H1 (cell line): ENCODE measurements at regions not wholly inside any gene's neighbourhood (a gene's known extent, or its start where the extent isn't known, plus 50 kb on each side); places are given as distances from the start of the nearest gene placed in this dataset.
A peak's percentile ranks its signal among the peaks of the same experiment; 100 is the strongest.

Experiments
- CTCF ChIA-PET: fragments of 300-600 bp; sonication (Branson Sonifier 250); formaldehyde crosslinking; loops from one replicate; lab custom pipeline; 2021; ENCODE audit not compliant: partially characterized antibody; lab: Charles Lee
- POLR2A ChIA-PET: fragments of 300-600 bp; sonication (Branson Sonifier 250); formaldehyde crosslinking; loops from one replicate; lab custom pipeline; 2021; ENCODE audit warnings: inconsistent platforms; ENCODE audit not compliant: partially characterized antibody; lab: Charles Lee
- DNase-seq, 2 experiments: peaks; one replicate each; pipeline versions ENCODE4 v3.0.0 to v3.0.0-alpha.2; 2010 to 2022; ENCODE audit warnings: low spot score in 2 of 2, low read depth in 1 of 2, mixed read lengths in 1 of 2
- FAIRE-seq: peaks from 2 replicates; lab custom pipeline; 2011; peaks lifted over from hg19 to GRCh38; lab: Jason Lieb, UNC
- H2AFZ ChIP-seq: 2 replicates; pipeline ENCODE4 v1.8.1; 2012; ENCODE audit warnings: low read length, inconsistent platforms
- H2AK5ac ChIP-seq: 2 replicates; pipeline ENCODE4 v1.6.1; 2013; ENCODE audit warnings: low read depth, low read length
- H2BK120ac ChIP-seq: replicated peaks from 2 replicates; pipeline ENCODE3; 2013; ENCODE audit warnings: low read depth, low read length, inconsistent platforms
- H2BK12ac ChIP-seq: 2 replicates; pipeline ENCODE4 v1.6.1; 2013; ENCODE audit warnings: low read depth, low read length
- H2BK15ac ChIP-seq: 2 replicates; pipeline ENCODE4 v1.6.1; 2013; ENCODE audit warnings: low read length
- H2BK20ac ChIP-seq: 2 replicates; pipeline ENCODE4 v1.6.1; 2013; ENCODE audit warnings: low read length
- H2BK5ac ChIP-seq: 2 replicates; pipeline ENCODE4 v1.6.1; 2013; ENCODE audit warnings: low read depth, low read length
- H3K14ac ChIP-seq: 2 replicates; pipeline ENCODE4 v1.6.1; 2013; ENCODE audit warnings: inconsistent platforms; ENCODE audit not compliant: insufficient read length
- H3K18ac ChIP-seq: 2 replicates; pipeline ENCODE4 v1.6.1; 2013; ENCODE audit warnings: low read length; ENCODE audit errors: extremely low read depth
- H3K23ac ChIP-seq: 2 replicates; pipeline ENCODE4 v1.6.1; 2013; ENCODE audit warnings: inconsistent platforms; ENCODE audit not compliant: insufficient read length
- H3K23me2 ChIP-seq: 2 replicates; pipeline ENCODE4 v1.6.1; 2013; ENCODE audit warnings: low read depth, low read length
- H3K27ac ChIP-seq: 2 replicates; pipeline ENCODE4 v1.6.1; 2011; ENCODE audit warnings: low read depth, low read length, inconsistent platforms
- H3K27me3 ChIP-seq, 4 experiments: replicated peaks in 1 of 4; 1 replicate in 1 of 4; 2 replicates in 3 of 4; pipeline versions ENCODE4 v1.6.1 to v1.8.1; 2011 to 2013; ENCODE audit warnings: low read length in 3 of 4, mild to moderate bottlenecking in 3 of 4, inconsistent platforms in 2 of 4, mixed read lengths in 2 of 4, moderate library complexity in 1 of 4; ENCODE audit not compliant: control insufficient read depth in 3 of 4, insufficient read depth in 3 of 4; ENCODE audit errors: extremely low read depth in 1 of 4
- H3K36me3 ChIP-seq, 4 experiments: 2 replicates each; pipeline versions ENCODE4 v1.6.1 to v1.8.1; 2011 to 2013; ENCODE audit warnings: mild to moderate bottlenecking in 4 of 4, low read length in 3 of 4, moderate library complexity in 2 of 4, control low read depth in 1 of 4, inconsistent platforms in 1 of 4; ENCODE audit not compliant: insufficient read depth in 4 of 4, control insufficient read depth in 2 of 4
- H3K4ac ChIP-seq: replicated peaks from 2 replicates; pipeline ENCODE3; 2013; ENCODE audit warnings: low read length, low read depth, mixed read lengths, inconsistent platforms; ENCODE audit not compliant: insufficient read length
- H3K4me1 ChIP-seq, 4 experiments: replicated peaks in 1 of 4; 1 replicate in 1 of 4; 2 replicates in 3 of 4; pipeline versions ENCODE4 v1.6.1 to v1.8.1; 2011 to 2013; ENCODE audit warnings: low read length in 3 of 4, inconsistent platforms in 2 of 4, mixed read lengths in 1 of 4; ENCODE audit not compliant: insufficient read depth in 4 of 4, control insufficient read depth in 3 of 4
- H3K4me2 ChIP-seq, 2 experiments: 2 replicates each; pipeline versions ENCODE4 v1.6.1 to v1.8.1; 2011 to 2013; ENCODE audit warnings: low read depth in 2 of 2, low read length in 2 of 2, control low read depth in 1 of 2, inconsistent platforms in 1 of 2, mild to moderate bottlenecking in 1 of 2; ENCODE audit not compliant: insufficient read depth in 1 of 2
- H3K4me3 ChIP-seq, 4 experiments: fragments of 200-600, 300-600 bp in 1 of 4; sonication (generic), shearing (Covaris generic), sonication (Bioruptor Twin) in 1 of 4; 2 replicates each; pipeline versions ENCODE4 v1.5.1 to v1.8.1; 2011 to 2016; ENCODE audit warnings: low read length in 4 of 4, low read depth in 3 of 4, control low read depth in 2 of 4, inconsistent platforms in 2 of 4, mild to moderate bottlenecking in 2 of 4, mixed read lengths in 1 of 4, moderate library complexity in 1 of 4; ENCODE audit not compliant: insufficient read depth in 2 of 4; ENCODE audit errors: extremely low read depth in 1 of 4
- H3K56ac ChIP-seq: replicated peaks from 2 replicates; pipeline ENCODE3; 2013; ENCODE audit warnings: low read depth, mild to moderate bottlenecking, mixed read lengths, low read length, inconsistent platforms; ENCODE audit not compliant: insufficient read length
- H3K79me1 ChIP-seq: 2 replicates; pipeline ENCODE4 v1.6.1; 2013; ENCODE audit warnings: low read depth, low read length, control low read depth
- H3K79me2 ChIP-seq, 2 experiments: 2 replicates each; pipeline versions ENCODE4 v1.6.1 to v1.8.1; 2012 to 2013; ENCODE audit warnings: low read length in 2 of 2, mild to moderate bottlenecking in 2 of 2, inconsistent platforms in 1 of 2; ENCODE audit not compliant: insufficient read depth in 2 of 2, control insufficient read depth in 1 of 2
- H3K9ac ChIP-seq, 4 experiments: replicated peaks in 1 of 4; 1 replicate in 1 of 4; 2 replicates in 3 of 4; pipeline versions ENCODE4 v1.6.1 to v1.8.1; 2011 to 2013; ENCODE audit warnings: low read depth in 3 of 4, low read length in 3 of 4, control low read depth in 2 of 4, mild to moderate bottlenecking in 2 of 4, moderate library complexity in 2 of 4, inconsistent platforms in 1 of 4; ENCODE audit errors: extremely low read depth in 1 of 4
- H3K9me3 ChIP-seq, 2 experiments: 2 replicates each; pipeline versions ENCODE4 v1.6.1 to v1.8.1; 2012 to 2013; ENCODE audit warnings: mild to moderate bottlenecking in 2 of 2, moderate library complexity in 2 of 2, control low read depth in 1 of 2, inconsistent platforms in 1 of 2, low read depth in 1 of 2, low read length in 1 of 2, mixed read lengths in 1 of 2; ENCODE audit not compliant: insufficient read depth in 2 of 2
- H4K20me1 ChIP-seq, 2 experiments: replicated peaks in 1 of 2; 2 replicates each; pipeline versions ENCODE3 to v1.8.1; 2011 to 2013; ENCODE audit warnings: inconsistent platforms in 2 of 2, low read length in 2 of 2, mild to moderate bottlenecking in 1 of 2; ENCODE audit not compliant: insufficient read depth in 2 of 2, control insufficient read depth in 1 of 2
- H4K5ac ChIP-seq: 2 replicates; pipeline ENCODE4 v1.6.1; 2013; ENCODE audit warnings: low read length, low read depth, mixed read lengths, inconsistent platforms; ENCODE audit not compliant: insufficient read length
- H4K8ac ChIP-seq: 2 replicates; pipeline ENCODE4 v1.8.0; 2013; ENCODE audit warnings: mild to moderate bottlenecking, moderate library complexity, low read length, inconsistent platforms; ENCODE audit not compliant: insufficient read depth; ENCODE audit errors: extremely low read depth
- H4K91ac ChIP-seq: replicated peaks from 2 replicates; pipeline ENCODE3; 2013; ENCODE audit warnings: low read length, mixed read lengths, inconsistent platforms; ENCODE audit not compliant: insufficient read length
- ATF3 ChIP-seq: IDR thresholded peaks from 2 replicates; pipeline ENCODE4 v1.6.1; 2011; ENCODE audit warnings: low read depth, mild to moderate bottlenecking, low read length; ENCODE audit not compliant: insufficient read depth
- CHD2 ChIP-seq: IDR thresholded peaks from 2 replicates; pipeline ENCODE4 v1.6.1; 2012; ENCODE audit warnings: low read length, improper control_type of control experiment
- CREB1 ChIP-seq: IDR thresholded peaks from 2 replicates; pipeline ENCODE4 v1.6.1; 2012; ENCODE audit warnings: inconsistent platforms
- FOSL1 ChIP-seq: IDR thresholded peaks from 2 replicates; pipeline ENCODE4 v1.6.1; 2011; ENCODE audit warnings: mild to moderate bottlenecking, low read depth, low read length, moderate library complexity; ENCODE audit not compliant: insufficient read depth
- KDM1A ChIP-seq: fragments of 200-600, 300-600 bp; sonication (generic); IDR thresholded peaks from 2 replicates; pipeline ENCODE4 v1.7.1; 2016; ENCODE audit warnings: mild to moderate bottlenecking, low read length, borderline replicate concordance
- POLR2AphosphoS5 ChIP-seq: IDR thresholded peaks from 2 replicates; pipeline ENCODE4 v1.6.1; 2011; ENCODE audit warnings: low read depth, low read length
- SUZ12 ChIP-seq: fragments of 200-600 bp; sonication (generic); IDR thresholded peaks from 2 replicates; pipeline ENCODE4 v1.6.1; 2012; ENCODE audit warnings: mild to moderate bottlenecking, inconsistent platforms, low read length, moderate library complexity, mixed read lengths
- TBP ChIP-seq: IDR thresholded peaks from 2 replicates; pipeline ENCODE4 v1.6.1; 2011; ENCODE audit warnings: low read depth, low read length, improper control_type of control experiment
- WGBS, 2 experiments: shearing (Covaris generic) in 1 of 2; methylation state at CpG; one replicate each; pipeline versions ENCODE4 v1.1.6 to v1.1.7; 2013 to 2015; ENCODE audit warnings: low lambda C conversion rate in 2 of 2, mixed read lengths in 2 of 2, inconsistent platforms in 1 of 2, low coverage in 1 of 2, missing lambda C conversion rate in 1 of 2; ENCODE audit not compliant: insufficient replicate concordance in 2 of 2, insufficient coverage in 1 of 2, insufficient read length in 1 of 2; ENCODE audit errors: extremely low coverage in 1 of 2, missing lambda C conversion rate in 1 of 2; 5-methylcytosine and 5-hydroxymethylcytosine counted together
- TF ChIP-seq, protein P1 (sequence below), 3 experiments: IDR thresholded peaks; 1 replicate in 2 of 3; 2 replicates in 1 of 3; pipeline versions ENCODE4 v1.5.1 to v1.6.1; 2011; ENCODE audit warnings: low read length in 3 of 3, mild to moderate bottlenecking in 3 of 3, inconsistent platforms in 2 of 3, low read depth in 1 of 3, moderate library complexity in 1 of 3; ENCODE audit not compliant: insufficient read depth in 1 of 3; ENCODE audit errors: control extremely low read depth in 1 of 3

DNA sequence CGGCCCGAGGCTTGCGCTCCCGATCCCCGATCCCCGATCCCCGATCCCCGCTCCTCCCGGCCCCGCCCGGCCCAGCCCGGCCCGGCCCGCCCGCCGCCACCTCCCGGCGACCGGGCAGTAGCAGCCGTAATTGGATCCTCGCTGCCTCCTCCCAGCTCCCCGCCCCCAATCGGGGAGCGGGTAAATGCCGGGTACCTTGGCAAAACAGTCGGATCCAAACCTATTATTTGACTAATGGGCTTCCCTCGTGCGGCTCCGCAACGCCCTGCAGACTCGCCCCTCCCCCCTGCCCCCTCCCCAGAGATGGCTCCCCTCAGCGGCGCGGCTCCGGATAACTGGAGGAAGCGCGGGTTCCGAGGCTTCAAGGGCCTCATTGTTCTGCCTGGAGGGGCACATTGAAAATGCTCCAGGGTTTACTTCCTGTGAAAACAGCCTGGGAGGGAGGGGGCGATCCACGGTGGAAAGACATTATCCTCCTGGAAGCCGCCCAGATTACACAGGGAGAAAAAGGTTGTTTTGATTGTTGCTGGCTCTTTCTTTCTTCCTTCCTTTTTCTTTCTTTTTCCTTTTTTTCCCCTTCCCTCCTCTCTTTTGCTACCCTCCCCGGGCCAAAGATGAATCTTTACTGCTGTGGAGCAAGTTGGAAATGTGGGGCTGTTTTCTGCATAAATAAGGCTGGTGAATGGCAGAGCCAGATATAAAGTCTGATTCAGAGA, 94.7 kb upstream of the ZMIZ1 start:
- H3K27me3 ChIP-seq: peaks cover 0 to 6% (median 0%) of the 10 kb centered on the region in 4 experiments; a peak in 3 of 7 replicates
- TF ChIP-seq, protein P1, sequence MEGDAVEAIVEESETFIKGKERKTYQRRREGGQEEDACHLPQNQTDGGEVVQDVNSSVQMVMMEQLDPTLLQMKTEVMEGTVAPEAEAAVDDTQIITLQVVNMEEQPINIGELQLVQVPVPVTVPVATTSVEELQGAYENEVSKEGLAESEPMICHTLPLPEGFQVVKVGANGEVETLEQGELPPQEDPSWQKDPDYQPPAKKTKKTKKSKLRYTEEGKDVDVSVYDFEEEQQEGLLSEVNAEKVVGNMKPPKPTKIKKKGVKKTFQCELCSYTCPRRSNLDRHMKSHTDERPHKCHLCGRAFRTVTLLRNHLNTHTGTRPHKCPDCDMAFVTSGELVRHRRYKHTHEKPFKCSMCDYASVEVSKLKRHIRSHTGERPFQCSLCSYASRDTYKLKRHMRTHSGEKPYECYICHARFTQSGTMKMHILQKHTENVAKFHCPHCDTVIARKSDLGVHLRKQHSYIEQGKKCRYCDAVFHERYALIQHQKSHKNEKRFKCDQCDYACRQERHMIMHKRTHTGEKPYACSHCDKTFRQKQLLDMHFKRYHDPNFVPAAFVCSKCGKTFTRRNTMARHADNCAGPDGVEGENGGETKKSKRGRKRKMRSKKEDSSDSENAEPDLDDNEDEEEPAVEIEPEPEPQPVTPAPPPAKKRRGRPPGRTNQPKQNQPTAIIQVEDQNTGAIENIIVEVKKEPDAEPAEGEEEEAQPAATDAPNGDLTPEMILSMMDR (IDR thresholded peaks at IDR 0.05; ENCODE audit: control extremely low read depth in 1 of 3, insufficient read depth in 1 of 3, low read depth in 1 of 3, low read length in 3 of 3): no peak
- TF ChIP-seq KDM1A (no peak), FOSL1 (no peak), ATF3 (no peak), CREB1 (no peak), CHD2 (peak; percentile 55; the same call in 1 of the 2 replicates), TBP (no peak), POLR2AphosphoS5 (no peak), SUZ12 (no peak)

More for the DNA sequence above, 94.7 kb upstream of the ZMIZ1 start:
- H2AFZ ChIP-seq: no peak overlapping the region
- H3K9ac ChIP-seq: peak overlapping the region in 3 of 4 experiments; percentile 2 to 69 (median 49); a peak in 5 of 7 replicates
- H4K91ac ChIP-seq: peak overlapping the region; percentile 54
- H3K4me2 ChIP-seq: peak overlapping the region; percentile 60 to 91
- peak overlapping the region; percentile 86 for H2BK120ac ChIP-seq
- peak overlapping the region; percentile 92 for H3K56ac ChIP-seq
- H3K4ac ChIP-seq: peak overlapping the region; percentile 48
- H3K4me3 ChIP-seq: peak overlapping the region; percentile 29 to 58 (median 43); a peak in 6 of 8 replicates
- H3K14ac ChIP-seq: no peak overlapping the region
- 1% methylated on average over 22 of the region's 42 CpGs; no CpG with 5 or more reads in 1 of the 2 experiments for WGBS, 2 experiments
- H3K23me2 ChIP-seq: peaks cover 4% of the 10 kb centered on the region; the same call in 1 of the 2 replicates
- ChIA-PET POLR2A (interaction anchor here (0.6 to 2.9 kb wide), 9 partner anchors 9 to 93 kb away, joined by 3 to 13 read pairs (median 3); no protein-coding TSS in a partner anchor), CTCF (interaction anchor here (0.6 to 2.5 kb wide), 19 partner anchors 7 to 379 kb away, joined by 3 to 20 read pairs (median 4); no protein-coding TSS in a partner anchor)
- no peaks in the 10 kb centered on the region for H3K36me3 ChIP-seq
- peaks cover 3 to 27% (median 19%) of the 10 kb centered on the region in 4 experiments for H3K4me1 ChIP-seq
- no peak overlapping the region for H4K5ac ChIP-seq
- peak overlapping the region; percentile 41 for H2BK5ac ChIP-seq
- peak overlapping the region; percentile 86 for H3K27ac ChIP-seq
- peak overlapping the region; percentile 24; the same call in 1 of the 2 replicates for H2BK20ac ChIP-seq
- no peak overlapping the region for H2AK5ac ChIP-seq
- no peak overlapping the region for H4K8ac ChIP-seq
- no peak for FAIRE-seq
- H2BK15ac ChIP-seq: no peak overlapping the region
- H3K79me2 ChIP-seq: no peaks in the 10 kb centered on the region
- peak; percentile 71 to 88 for DNase-seq
- no peak overlapping the region for H3K23ac ChIP-seq
- H4K20me1 ChIP-seq: no peaks in the 10 kb centered on the region
- H2BK12ac ChIP-seq: peak overlapping the region; percentile 72; the same call in 1 of the 2 replicates
- H3K79me1 ChIP-seq: no peaks in the 10 kb centered on the region
- H3K9me3 ChIP-seq: no peaks in the 10 kb centered on the region
- H3K18ac ChIP-seq: peak overlapping the region; percentile 96
